NCI-H146 (cell line): ENCODE measurements at regions not wholly inside any gene's neighbourhood (a gene's known extent, or its start where the extent isn't known, plus 50 kb on each side); places are given as distances from the start of the nearest gene placed in this dataset.

Experiments
- DNase-seq: peaks from one replicate; lab custom pipeline; 2025; lab: John Stamatoyannopoulos, UW

DNA sequence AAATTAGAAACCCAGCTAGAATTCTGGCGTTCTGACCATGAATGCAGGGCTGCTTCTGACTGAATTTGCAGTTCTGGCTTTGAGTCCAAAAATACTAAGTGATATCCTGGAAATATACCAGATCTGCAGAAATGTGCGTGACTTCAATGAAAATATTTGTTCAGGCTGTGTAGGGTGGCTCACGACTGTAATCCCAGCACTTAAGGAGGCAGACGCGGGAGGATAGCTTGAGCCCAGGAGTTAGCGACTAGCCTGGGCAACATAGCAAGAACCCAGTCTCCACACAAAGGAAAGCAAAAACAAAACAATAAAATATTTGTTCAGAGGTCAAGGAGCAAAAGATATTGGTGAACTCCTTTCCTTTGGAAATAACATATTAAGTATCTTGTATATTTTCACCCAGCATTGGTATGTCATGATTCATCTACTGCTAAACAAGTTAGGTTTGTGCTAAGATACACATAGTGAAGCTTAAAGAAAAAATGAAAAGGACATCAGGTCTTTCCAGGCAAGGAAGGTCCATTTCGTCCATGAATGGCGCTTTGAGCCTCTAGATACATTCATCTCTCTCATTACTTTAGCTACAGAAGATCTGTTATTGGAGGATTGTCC lies 239.2 kb downstream of the CMPK2 start:
- no peak for DNase-seq

- no peak for DNase-seq
Observed at GRCh38 chr2:6627316-6627715, 238.4 kb downstream of the CMPK2 start.

DNA sequence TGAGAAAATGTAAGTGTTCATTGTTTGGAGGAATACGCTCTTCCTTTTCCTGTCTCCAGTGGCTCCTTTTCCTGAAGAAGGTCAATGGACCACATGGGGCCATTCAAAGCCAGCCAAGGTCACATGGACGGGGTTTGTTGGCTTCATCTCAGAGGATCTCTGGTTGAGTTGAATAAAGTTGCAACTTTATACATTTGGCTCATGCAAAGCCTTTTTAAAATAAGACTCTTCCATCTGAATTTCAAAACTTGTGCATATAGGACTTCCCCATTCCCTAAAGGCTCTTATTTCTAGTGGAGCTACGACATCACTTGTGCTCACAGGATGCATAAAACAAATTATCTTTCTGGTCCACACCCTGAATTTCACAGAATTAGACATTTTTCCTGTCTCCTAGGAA lies 235.5 kb downstream of the CMPK2 start:
- DNase-seq: no peak

DNA sequence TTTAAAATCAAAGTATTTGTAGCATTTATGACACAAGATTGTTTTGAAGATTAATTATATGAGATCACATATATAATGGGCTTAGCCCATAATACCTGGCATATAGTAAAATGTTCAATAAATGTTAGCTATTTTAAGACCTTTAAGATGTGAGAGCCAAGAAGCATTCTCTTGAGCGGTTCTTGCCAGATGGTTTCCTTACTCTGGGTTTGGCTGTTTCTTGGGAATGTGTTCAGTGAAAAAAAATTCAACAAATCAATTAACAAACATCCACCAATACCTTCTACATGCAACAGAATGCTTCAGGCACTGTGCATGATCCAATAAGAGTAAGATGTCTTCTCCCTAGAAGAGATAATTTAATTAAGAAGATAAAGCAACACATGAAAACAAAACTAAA lies 230.4 kb downstream of the CMPK2 start:
- no peak for DNase-seq

- DNase-seq: no peak
Observed at GRCh38 chr2:6637330-6637729, 228.4 kb downstream of the CMPK2 start.

GRCh38 chr2:6639929-6640620 lies 225.6 kb downstream of the CMPK2 start:
- no peak for DNase-seq

GRCh38 chr2:6640621-6641015 lies 225.1 kb downstream of the CMPK2 start:
- peak; percentile 4 for DNase-seq

DNA sequence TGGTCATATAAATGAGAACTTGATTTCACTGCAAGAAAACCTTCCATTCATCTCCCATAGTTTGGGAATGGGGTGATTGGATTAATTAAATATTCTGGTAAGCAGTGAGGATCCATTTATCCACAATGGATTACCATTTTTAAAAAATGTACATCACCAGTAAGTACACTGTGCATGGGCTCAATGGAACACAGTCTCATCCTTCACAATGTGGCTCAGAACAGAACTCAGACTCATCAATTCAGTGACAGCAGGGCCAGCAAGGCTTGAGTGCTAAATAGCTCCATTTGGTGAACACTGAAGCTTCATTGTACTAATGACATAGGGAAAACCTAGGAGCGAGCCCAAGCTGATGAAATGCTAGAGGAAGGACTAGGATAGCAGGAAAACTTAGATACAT lies 223.8 kb downstream of the CMPK2 start:
- DNase-seq: no peak

GRCh38 chr2:6644261-6644660 lies 221.4 kb downstream of the CMPK2 start:
- no peak for DNase-seq

DNA sequence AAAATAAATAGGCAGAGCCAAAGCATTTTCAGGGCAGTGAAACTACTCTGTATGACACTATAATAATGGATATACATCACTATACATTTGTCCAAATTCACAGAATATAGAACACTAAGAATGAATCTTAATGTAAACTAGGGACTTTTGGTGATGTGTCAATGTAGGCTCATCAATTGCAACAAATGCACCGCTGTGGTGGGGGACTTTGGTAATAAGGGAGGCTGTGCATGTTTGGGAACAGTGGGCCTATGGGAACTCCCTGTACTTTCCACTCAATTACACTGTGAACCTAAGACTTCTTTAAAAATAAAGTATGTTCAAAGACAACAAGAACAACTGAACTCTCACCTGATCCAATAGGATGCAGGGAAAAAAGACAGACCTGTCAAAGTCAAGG lies 220.7 kb downstream of the CMPK2 start:
- no peak for DNase-seq

DNA sequence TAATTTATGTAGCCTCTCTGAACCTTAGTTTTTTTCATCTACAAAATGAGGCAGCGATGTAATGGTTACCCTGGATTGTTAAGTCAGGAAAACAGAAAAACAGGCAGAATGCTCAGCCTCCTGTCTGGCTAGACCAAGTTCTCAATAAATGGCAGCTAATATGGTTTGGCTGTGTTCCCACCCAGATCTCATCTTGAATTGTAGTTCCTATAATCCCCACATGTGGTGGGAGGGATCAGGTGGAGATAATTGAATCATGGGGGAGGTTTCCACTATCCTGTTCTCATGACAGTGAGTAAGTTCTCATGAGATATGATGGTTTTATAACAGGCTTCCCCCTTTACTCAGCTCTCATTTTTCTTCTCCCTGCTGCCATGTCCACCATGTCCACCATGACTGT lies 220.0 kb downstream of the CMPK2 start:
- DNase-seq: no peak

- DNase-seq: no peak
Observed at GRCh38 chr2:6647046-6647445, 218.7 kb downstream of the CMPK2 start.

- DNase-seq: no peak
Observed at GRCh38 chr2:6648596-6649247, 217.0 kb downstream of the CMPK2 start.

GRCh38 chr2:6650311-6650710 lies 215.4 kb downstream of the CMPK2 start:
- DNase-seq: no peak

GRCh38 chr2:6652251-6652650 lies 213.5 kb downstream of the CMPK2 start:
- no peak for DNase-seq

- DNase-seq: no peak
Observed at GRCh38 chr2:6653281-6653750, 212.4 kb downstream of the CMPK2 start.

- no peak for DNase-seq
Observed at GRCh38 chr2:6654279-6654678, 211.4 kb downstream of the CMPK2 start.

DNA sequence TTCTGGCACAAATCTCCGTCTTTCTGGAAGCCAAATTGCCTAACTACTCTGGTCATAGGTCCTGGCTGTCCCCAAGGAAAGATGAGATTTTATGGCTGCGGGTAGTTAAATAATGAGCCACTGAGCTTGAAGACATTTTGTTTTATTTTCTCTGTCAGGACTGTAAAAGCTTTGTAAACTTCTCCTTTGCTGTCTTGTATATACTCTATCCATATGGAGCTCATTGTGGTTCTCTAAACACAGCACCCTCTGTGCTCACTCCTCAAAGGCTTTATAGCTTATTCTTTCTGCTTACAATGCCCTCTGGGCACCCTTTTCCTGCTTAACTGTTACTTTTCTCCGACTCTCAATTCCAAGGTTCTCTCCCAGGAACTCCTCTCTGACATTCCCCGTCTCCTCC lies 209.1 kb downstream of the CMPK2 start:
- DNase-seq: no peak

GRCh38 chr2:6657136-6657535 lies 208.6 kb downstream of the CMPK2 start:
- DNase-seq: no peak

DNA sequence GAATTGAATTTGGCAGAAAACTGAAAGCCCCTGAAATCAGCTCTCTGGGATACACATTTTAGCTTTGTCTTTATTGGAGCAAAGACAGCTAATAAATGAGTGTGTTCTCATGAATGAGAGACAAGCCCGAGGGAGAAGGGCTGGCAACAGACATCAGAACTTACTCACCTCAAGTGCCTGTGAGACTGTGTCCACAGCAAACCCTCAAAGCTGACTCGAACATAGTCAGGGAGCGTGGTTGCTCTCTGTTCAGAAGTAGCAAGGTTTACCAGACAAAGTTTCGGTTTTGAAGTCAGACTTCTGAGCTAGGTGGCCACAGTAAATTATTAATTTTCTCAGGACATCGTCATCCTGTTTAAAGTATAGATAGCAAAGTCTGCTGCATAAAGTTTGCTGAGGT lies 207.9 kb downstream of the CMPK2 start:
- no peak for DNase-seq

- no peak for DNase-seq
Observed at GRCh38 chr2:6664332-6665061, 201.2 kb downstream of the CMPK2 start.

- DNase-seq: no peak
Observed at GRCh38 chr2:6665093-6666045, 200.3 kb downstream of the CMPK2 start.
